AG20443 (cell line): ENCODE measurements at regions not wholly inside any gene's neighbourhood (a gene's known extent, or its start where the extent isn't known, plus 50 kb on each side); places are given as distances from the start of the nearest gene placed in this dataset.

Experiments
- DNase-seq: peaks from one replicate; pipeline ENCODE4 v3.0.0; 2012; ENCODE audit warnings: low spot score, mixed read lengths

DNA sequence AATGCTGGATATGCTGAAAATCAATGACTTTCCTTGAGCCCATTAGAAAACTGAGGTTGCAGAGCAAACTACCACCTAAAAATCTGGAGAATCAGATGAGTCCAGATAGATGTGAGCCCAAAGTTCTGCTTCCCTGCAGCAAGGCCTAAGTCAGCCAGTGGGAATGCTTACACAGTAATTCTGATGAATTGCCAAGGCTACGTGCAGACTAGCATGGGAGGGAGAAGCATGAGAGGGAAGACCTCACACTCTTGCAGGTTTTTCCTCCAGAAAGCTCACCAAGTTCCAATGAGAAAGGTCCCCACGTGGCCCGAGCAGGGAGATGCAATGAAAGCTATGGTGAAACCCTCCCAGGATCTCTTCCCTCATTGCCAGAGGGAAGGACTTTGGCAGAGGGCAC, 104.8 kb upstream of the SIRPA start:
- DNase-seq: no peak

DNA sequence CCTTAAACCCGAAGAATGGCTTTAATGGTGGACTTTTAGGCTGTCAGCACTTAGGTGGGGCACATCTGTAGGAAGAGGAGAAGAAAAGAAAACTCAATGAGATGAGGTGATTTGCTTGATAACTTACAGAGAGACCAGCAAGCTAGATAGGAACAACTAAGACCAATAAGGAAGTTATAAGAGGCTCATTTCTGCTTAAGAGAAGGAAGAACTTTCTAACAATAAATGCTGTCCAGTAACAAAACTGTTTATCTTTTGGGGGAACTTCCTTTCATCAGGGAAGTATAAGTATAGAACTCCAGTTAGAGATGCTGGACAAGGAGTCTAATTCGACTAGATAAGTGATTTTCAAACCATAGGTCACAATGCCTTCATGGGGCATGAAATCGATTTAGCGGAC, 107.2 kb upstream of the SIRPA start:
- no peak for DNase-seq

GRCh38 chr20:1786486-1786885, 108.7 kb upstream of the SIRPA start:
- DNase-seq: no peak

DNA sequence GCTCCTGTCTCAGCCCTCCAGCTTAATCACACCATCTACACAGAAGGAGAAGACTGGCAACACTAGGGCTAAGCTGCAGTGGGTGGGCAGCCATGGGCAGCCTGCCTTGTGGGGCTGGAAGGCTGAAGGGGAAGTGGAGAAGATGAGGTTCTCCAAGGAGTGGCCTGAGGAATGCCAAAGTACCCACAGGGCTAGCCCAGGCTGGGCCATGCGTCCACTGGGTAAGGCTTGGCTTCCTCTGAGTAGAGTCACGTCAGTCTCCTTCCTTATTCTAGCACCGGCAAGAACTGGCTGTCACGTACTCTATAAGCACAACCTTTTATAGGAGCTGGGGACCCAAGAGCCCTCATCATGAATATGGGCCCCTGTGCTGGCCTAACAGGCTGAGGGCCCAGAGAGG, 110.6 kb upstream of the SIRPA start:
- no peak for DNase-seq

- no peak for DNase-seq
Measured at GRCh38 chr20:1783245-1783644, 112.0 kb upstream of the SIRPA start.

- DNase-seq: no peak
Measured at GRCh38 chr20:1782181-1782580, 113.0 kb upstream of the SIRPA start.

GRCh38 chr20:1779567-1779966, 115.6 kb upstream of the SIRPA start:
- DNase-seq: no peak

DNA sequence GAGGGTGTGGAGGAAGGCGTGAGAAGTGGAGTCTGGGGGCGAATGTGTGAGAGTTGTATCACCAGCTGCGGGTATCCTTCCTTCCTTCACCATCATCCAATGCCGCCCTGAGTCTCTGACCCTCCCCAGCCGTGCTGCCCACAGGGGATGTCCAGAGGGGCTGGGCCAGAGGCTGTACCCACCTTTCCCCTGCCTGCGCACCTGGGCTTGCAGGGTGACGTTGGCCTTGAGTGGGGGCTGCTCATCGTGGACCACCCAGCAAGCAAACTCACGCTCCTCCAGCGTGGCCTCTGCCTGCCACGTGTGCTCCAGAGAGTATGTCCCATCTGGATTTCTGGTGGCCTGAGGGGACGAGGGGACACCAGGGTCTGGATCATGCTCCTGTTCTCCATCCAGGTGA, 116.9 kb upstream of the SIRPA start:
- DNase-seq: no peak

DNA sequence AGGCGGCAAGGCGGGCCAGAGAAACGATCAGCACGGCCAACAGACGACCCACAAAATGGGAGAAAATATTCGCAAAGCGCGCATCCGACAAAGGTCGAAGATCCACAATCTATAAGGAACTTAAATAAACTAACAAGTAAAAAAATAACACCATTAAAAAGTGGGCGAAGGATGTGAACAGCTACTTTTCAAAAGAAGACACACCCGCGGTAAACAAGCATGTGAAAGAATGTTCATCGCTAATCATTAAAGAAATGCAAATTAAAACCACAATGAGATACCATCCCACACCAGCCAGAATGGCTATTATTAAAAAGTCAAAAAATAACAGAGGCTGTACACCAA, 117.8 kb upstream of the SIRPA start:
- DNase-seq: no peak

DNA sequence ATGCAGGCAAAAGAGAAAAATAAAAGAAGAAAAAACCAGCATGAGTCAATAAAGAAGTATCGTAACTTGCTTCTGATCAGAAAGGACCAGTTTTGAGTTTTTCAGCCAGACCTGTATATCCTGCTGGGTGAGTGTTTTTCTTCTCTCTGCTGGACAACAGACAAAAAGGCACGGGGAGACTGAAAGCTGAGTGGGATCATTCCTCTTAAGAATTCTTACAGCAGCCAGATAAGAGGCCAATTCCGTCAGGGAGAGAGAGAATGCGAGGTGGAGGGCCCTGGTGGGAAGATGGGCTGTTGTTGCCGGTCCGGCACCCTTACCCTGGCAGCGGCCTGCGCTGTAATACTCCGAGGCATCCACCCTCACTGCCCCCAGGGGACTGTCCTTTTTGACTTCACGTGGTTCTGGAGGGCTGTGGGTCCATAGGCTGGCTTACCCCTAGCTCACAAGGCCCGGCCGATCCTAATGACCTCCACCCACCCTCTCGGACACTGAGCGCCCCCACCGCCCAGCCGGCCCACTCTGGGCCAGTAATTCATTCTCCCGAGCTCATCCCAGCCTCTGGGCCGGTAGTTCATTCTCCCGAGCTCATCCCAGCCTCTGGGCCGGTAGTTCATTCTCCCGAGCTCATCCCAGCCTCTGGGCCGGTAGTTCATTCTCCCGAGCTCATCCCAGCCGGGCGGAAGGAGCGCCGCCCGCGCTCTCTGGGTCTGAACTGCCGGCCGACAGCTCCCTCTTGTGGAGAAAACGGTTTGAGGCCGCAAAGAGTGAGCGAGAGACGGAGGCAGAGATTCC, 118.3 kb upstream of the SIRPA start:
- DNase-seq: peak; percentile 91

DNA sequence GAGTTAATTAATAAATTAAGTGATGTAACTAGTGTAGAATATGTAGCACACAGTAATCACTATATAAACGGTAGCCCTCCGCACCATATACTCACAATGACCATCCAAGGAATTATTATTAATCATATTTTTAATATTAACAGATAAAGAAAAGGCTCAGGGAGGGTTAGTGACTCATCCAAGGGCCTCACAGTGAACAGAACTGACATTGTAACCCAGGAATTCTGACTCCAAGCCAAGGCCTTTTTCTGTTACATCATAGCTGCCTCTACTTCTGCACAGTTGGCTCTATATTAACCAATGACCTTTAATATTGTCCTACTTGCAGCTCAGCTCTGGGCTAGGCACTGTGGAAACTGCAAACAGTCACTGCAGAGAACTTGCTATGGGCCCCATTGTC, 117.5 kb upstream of the SIRPG start:
- peak; percentile 41 for DNase-seq

DNA sequence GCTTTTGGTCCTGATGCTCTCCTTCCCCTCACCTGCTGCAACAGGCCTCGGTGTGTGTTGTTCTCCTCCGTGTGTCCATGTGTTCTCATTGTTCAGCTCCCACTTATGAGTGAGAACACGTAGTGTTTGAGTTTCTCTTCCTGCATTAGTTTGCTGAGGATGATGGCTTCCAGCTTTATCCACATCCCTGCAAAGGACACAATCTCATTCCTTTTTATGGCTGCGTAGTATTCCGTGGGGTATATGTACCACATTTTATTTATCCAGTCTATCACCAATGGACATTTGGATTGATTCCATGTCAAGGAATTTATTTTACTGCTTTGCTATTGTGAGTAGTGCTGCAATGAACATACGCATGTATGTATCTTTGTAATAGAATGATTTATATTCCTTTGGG, 116.9 kb upstream of the SIRPG start:
- DNase-seq: no peak

GRCh38 chr20:1773816-1774215, 116.2 kb upstream of the SIRPG start:
- DNase-seq: no peak

DNA sequence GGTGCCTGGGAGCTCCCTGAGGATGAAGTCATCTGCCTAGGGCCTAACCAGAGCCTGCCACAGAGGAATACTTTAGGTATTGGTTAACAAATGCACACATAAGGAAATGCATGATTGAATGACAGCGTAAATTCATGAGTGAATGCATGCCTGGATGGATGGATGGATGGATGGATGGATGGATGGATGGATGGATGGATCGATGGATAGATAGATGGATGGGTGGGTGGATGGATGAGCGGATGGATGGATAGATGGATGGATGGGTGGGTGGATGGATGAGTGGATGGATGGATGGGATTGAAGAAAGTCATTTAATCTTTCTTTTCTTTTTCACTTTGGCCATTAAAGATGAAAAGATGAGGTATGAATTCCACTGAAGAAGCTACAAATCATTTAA, 111.9 kb upstream of the SIRPG start:
- no peak for DNase-seq

- no peak for DNase-seq
Measured at GRCh38 chr20:1766731-1767130, 109.2 kb upstream of the SIRPG start.

GRCh38 chr20:1764136-1765033, 106.8 kb upstream of the SIRPG start:
- DNase-seq: peak; percentile 84

DNA sequence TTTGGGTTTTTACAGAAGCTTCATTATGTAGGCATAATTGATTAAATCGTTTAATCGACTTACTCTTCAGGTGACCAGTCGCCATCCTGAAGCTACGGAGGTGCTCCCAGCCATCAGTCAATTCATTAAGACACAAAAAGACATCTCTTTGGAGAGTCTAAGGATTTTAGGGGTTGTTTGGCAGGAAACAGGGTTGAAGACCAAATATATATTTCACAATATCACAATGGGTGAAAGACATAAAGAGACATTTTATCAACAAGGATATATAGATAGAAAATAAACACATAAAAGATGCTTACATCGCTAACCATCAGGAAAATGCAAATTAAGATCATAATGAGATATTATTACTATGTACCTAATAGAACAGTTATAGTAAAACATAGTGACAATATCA, 104.0 kb upstream of the SIRPG start:
- DNase-seq: no peak

DNA sequence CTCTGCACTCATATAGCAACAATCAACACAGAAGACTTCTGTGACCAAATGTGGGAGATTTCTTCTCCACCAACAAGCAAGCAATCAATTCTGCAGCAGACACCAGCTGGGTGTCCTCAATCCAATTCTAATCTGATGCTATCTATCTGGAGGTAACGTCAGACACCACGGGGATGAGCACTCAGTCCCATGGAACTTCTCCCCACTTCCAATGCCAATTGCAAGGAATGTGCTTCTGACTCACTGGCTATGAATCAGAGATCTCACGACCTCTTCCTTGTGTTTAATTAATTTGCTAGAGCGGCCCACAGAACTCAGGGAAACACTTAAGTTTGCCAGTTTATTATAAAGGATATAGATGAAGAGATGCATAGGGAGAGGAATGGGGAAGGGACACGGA, 103.5 kb upstream of the SIRPG start:
- DNase-seq: peak; percentile 88

- DNase-seq: no peak
Measured at GRCh38 chr20:1758765-1759164, 101.2 kb upstream of the SIRPG start.

DNA sequence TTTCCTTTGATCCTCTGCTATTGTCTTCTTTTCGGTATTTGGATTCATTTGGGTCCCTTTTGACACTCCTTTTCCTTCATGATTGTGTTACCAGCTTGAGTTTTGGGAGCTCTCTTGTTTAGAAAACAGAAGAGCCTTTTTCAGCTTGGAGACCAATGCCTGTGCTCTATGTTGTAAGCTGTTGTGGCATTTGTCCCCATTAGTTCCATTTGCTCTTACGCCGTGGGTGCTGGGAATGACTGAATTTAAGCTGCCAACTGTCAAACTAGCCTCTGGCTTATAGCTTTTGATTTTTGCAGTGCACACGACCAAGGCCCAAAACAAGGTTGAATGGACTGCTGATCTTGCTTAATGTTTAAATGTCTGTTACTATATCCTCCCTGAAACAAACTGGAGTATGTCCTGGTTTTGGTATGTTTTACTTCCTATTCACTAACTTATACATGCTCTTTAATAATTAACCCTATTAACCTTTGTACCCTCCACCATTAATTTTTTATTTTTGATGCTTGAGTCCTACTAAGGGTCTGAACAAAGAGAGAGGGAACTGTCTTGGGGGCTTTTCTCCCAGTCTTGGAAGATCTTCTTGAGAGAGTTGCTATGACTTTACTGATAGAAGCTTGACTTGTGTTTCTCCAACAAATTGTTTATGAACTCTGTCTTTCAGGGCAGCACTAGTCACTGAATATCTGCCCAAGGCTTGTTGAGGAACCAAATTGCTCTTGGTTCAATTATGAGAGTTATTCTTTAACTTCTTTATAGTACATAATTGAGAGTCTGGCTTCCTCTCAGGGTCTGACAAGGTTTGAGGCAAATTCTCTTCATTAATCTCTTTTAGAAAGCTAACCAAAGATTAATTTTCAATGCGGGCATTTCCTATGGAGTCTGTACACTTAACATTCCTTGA, 100.3 kb upstream of the SIRPG start:
- DNase-seq: no peak

DNA sequence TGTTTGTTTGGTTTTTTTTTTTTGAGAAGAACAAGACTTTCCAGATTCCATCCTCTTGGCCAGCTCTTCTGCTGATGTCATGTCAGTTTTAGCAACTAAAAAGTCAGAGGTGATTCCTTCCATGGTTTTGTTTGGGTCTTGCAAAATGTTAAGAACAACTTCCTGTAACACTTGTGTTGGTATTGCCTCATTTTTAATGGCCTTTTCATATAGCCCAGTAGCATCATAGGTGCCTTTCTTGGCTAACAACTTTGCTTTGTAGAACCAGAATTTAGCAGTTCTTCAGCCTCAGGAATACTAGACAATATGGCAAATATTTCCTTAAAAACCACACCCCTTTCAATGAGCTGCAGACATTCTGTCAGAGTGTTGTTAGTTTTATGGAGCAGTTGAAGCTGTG, 99.5 kb upstream of the SIRPG start:
- no peak for DNase-seq

- no peak for DNase-seq
Measured at GRCh38 chr20:1754749-1755148, 97.2 kb upstream of the SIRPG start.
